ENCODE measurements at regions not wholly inside any gene's neighbourhood (a gene's known extent, or its start where the extent isn't known, plus 50 kb on each side); places are given as distances from the start of the nearest gene placed in this dataset.

GRCh38 chr12:31867292-31867691 is 91.9 kb upstream of the RESF1 start:
- TF ChIP-seq, protein P1, sequence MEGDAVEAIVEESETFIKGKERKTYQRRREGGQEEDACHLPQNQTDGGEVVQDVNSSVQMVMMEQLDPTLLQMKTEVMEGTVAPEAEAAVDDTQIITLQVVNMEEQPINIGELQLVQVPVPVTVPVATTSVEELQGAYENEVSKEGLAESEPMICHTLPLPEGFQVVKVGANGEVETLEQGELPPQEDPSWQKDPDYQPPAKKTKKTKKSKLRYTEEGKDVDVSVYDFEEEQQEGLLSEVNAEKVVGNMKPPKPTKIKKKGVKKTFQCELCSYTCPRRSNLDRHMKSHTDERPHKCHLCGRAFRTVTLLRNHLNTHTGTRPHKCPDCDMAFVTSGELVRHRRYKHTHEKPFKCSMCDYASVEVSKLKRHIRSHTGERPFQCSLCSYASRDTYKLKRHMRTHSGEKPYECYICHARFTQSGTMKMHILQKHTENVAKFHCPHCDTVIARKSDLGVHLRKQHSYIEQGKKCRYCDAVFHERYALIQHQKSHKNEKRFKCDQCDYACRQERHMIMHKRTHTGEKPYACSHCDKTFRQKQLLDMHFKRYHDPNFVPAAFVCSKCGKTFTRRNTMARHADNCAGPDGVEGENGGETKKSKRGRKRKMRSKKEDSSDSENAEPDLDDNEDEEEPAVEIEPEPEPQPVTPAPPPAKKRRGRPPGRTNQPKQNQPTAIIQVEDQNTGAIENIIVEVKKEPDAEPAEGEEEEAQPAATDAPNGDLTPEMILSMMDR (conservative IDR thresholded peaks at IDR 0.05; ENCODE audit: low read depth, low read length), result no peak
- H3K4me3 ChIP-seq (ENCODE audit: low read length), result no peak overlapping the region
- no peak for DNase-seq (ENCODE audit: low read depth)

GRCh38 chr12:31866523-31866922 is 92.7 kb upstream of the RESF1 start:
- no peak for DNase-seq (ENCODE audit: low read depth)
- TF ChIP-seq, protein P1 (conservative IDR thresholded peaks at IDR 0.05; ENCODE audit: low read depth, low read length), result no peak
- no peak overlapping the region for H3K4me3 ChIP-seq (ENCODE audit: low read length)

DNA sequence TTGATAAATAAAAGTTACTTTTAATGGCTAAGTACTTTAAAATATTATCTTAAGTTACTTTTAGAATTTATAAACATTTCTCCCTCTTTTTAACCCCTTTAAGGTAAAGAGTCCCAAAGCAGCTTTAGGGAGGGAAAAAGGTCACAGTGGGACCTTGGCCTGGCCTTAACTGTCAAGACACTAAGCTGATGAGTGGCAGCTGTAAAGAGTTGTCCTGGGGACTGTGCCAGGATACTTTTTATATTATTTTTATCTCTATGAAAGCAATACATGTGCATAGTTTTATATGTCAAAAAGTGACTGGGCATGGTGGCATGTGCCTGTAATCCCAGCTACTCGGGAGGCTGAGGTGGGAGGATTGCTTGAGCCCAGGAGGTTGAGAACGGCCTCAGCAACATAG is 94.2 kb upstream of the RESF1 start:
- TF ChIP-seq, protein P1 (conservative IDR thresholded peaks at IDR 0.05; ENCODE audit: low read depth, low read length), result no peak
- DNase-seq (ENCODE audit: low read depth), result no peak
- no peak overlapping the region for H3K4me3 ChIP-seq (ENCODE audit: low read length)

GRCh38 chr12:31861360-31861759 is 97.9 kb upstream of the RESF1 start:
- no peak overlapping the region for H3K4me3 ChIP-seq (ENCODE audit: low read length)
- DNase-seq (ENCODE audit: low read depth), result no peak
- TF ChIP-seq, protein P1 (conservative IDR thresholded peaks at IDR 0.05; ENCODE audit: low read depth, low read length), result no peak

- H3K4me3 ChIP-seq (ENCODE audit: low read length), result no peak overlapping the region
- no peak for DNase-seq (ENCODE audit: low read depth)
- TF ChIP-seq, protein P1 (conservative IDR thresholded peaks at IDR 0.05; ENCODE audit: low read depth, low read length), result no peak
Measured at GRCh38 chr12:31860401-31860800, 98.8 kb upstream of the RESF1 start.

DNA sequence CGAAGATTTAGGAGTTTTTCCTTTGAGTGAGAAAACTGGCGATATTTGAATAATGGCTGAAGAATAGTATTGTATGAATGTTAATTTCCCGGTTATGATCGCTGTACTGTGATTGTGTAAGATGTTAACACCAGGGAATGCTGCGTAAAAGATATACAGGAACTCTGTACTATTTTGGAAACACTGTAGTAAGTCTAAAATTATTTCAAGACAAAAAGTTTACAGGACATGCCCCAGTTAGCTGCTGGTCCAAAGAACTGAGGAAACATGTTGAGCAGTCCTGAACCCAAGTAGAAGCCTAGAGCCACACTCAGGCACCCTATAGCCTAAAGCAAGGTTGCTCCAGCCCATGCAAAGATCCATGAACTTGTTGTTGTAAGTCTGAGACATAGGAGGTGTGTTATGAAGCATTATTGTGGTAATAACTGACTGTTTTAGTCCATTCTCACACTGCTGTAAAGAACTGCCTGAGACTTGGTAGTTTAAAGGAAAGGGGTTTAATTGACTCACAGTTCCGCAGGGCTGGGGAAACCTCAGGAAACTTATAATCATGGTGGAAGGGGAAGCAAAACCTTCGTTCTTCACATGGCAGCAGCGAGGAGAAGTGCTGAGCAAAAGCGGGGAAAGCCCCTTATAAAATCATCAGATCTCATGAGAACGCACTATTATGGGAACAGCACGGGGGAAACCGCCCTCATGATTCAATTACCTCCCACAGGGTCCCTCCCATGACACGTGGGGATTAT is 99.8 kb upstream of the RESF1 start:
- DNase-seq (ENCODE audit: low read depth), result no peak
- no peak overlapping the region for H3K4me3 ChIP-seq (ENCODE audit: low read length)

GRCh38 chr12:31855427-31855826 is 103.8 kb upstream of the RESF1 start:
- H3K4me3 ChIP-seq (ENCODE audit: low read length), result no peak overlapping the region
- no peak for DNase-seq (ENCODE audit: low read depth)
- TF ChIP-seq, protein P1 (conservative IDR thresholded peaks at IDR 0.05; ENCODE audit: low read depth, low read length), result no peak

More for the DNA sequence above, 99.8 kb upstream of the RESF1 start:
- TF ChIP-seq, protein P1 (conservative IDR thresholded peaks at IDR 0.05; ENCODE audit: low read depth, low read length), result no peak
